HG02798 (cell line): ENCODE measurements at regions not wholly inside any gene's neighbourhood (a gene's known extent, or its start where the extent isn't known, plus 50 kb on each side); places are given as distances from the start of the nearest gene placed in this dataset.

Source experiments
- ATAC-seq: cut with Tn5 transposase; IDR thresholded peaks from one replicate; pipeline ENCODE4 v1.9.1; 2021; ENCODE audit warnings: mild to moderate bottlenecking; ENCODE audit not compliant: unreplicated experiment, poor library complexity

GRCh38 chrX:42460706-42461105 lies 317.3 kb downstream of the PPP1R2C start:
- no peak for ATAC-seq

GRCh38 chrX:42459735-42460134 lies 318.2 kb downstream of the PPP1R2C start:
- ATAC-seq, result no peak

- no peak for ATAC-seq
Observed at GRCh38 chrX:42456176-42456700, 321.7 kb downstream of the PPP1R2C start.

GRCh38 chrX:42450228-42450627 lies 327.7 kb downstream of the PPP1R2C start:
- ATAC-seq, result no peak

- ATAC-seq, result no peak
Observed at GRCh38 chrX:42443267-42443666, 334.7 kb downstream of the PPP1R2C start.

- no peak for ATAC-seq
Observed at GRCh38 chrX:42442745-42443144, 335.2 kb downstream of the PPP1R2C start.

GRCh38 chrX:42437211-42437610 lies 340.8 kb downstream of the PPP1R2C start:
- no peak for ATAC-seq

GRCh38 chrX:42434458-42435166 lies 343.4 kb downstream of the PPP1R2C start:
- ATAC-seq, result no peak

GRCh38 chrX:42432552-42432951 lies 345.4 kb downstream of the PPP1R2C start:
- no peak for ATAC-seq

- ATAC-seq, result no peak
Observed at GRCh38 chrX:42422961-42423360, 355.0 kb downstream of the PPP1R2C start.

GRCh38 chrX:42420426-42420825 lies 357.5 kb downstream of the PPP1R2C start:
- ATAC-seq, result no peak

- ATAC-seq, result no peak
Observed at GRCh38 chrX:42415636-42416035, 362.3 kb downstream of the PPP1R2C start.

- ATAC-seq, result no peak
Observed at GRCh38 chrX:42414057-42414456, 363.9 kb downstream of the PPP1R2C start.

GRCh38 chrX:42399632-42400024 lies 378.3 kb downstream of the PPP1R2C start:
- no peak for ATAC-seq

GRCh38 chrX:42398967-42399631 lies 378.9 kb downstream of the PPP1R2C start:
- ATAC-seq, result no peak

GRCh38 chrX:42396136-42396535 lies 381.8 kb downstream of the PPP1R2C start:
- ATAC-seq, result no peak

- no peak for ATAC-seq
Observed at GRCh38 chrX:42392846-42393245, 385.1 kb downstream of the PPP1R2C start.

GRCh38 chrX:42386681-42387080 lies 391.3 kb downstream of the PPP1R2C start:
- ATAC-seq, result no peak

GRCh38 chrX:42385730-42386129 lies 392.2 kb downstream of the PPP1R2C start:
- ATAC-seq, result no peak

- no peak for ATAC-seq
Observed at GRCh38 chrX:42384956-42385355, 393.0 kb downstream of the PPP1R2C start.

GRCh38 chrX:42378857-42379256 lies 399.1 kb downstream of the PPP1R2C start:
- no peak for ATAC-seq

GRCh38 chrX:42375086-42375485 lies 402.9 kb downstream of the PPP1R2C start:
- no peak for ATAC-seq
